PFSK-1 (cell line): ENCODE measurements at regions not wholly inside any gene's neighbourhood (a gene's known extent, or its start where the extent isn't known, plus 50 kb on each side); places are given as distances from the start of the nearest gene placed in this dataset.

Source experiments
- TAF1 ChIP-seq: IDR thresholded peaks from 2 replicates; pipeline ENCODE4 v1.6.1; 2012; ENCODE audit warnings: low read length, control low read depth, borderline replicate concordance; ENCODE audit not compliant: insufficient read depth
- TF ChIP-seq, protein P1 (sequence below), 2 experiments: IDR thresholded peaks; 2 replicates each; pipeline versions ENCODE4 v1.6.1 to v1.8.0; 2011 to 2012; ENCODE audit warnings: low read depth in 2 of 2, low read length in 2 of 2, control low read depth in 1 of 2, inconsistent platforms in 1 of 2, mild to moderate bottlenecking in 1 of 2, moderate library complexity in 1 of 2; ENCODE audit not compliant: insufficient read depth in 1 of 2

DNA sequence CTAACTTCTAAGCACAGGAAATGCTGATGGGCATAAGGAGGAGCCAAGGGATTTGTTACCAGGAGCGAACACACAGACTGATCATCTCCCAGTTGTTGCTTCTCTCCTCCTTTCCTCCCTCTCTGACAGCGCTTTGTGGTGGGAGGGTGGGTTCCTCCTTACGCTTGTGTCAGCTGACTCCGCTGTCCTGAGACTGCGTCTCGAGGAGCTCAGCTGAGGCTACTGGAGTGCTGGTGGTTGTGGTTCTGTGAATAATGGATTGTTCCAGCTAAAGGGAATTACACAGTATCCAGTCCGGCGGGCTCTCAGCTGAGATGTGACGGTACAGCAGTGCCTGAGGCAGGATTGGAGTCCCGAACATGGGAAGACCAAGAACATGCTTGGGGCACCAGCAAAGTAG lies 113.4 kb downstream of the CTNND1 start:
- no peak for TF ChIP-seq TAF1
- TF ChIP-seq, protein P1, sequence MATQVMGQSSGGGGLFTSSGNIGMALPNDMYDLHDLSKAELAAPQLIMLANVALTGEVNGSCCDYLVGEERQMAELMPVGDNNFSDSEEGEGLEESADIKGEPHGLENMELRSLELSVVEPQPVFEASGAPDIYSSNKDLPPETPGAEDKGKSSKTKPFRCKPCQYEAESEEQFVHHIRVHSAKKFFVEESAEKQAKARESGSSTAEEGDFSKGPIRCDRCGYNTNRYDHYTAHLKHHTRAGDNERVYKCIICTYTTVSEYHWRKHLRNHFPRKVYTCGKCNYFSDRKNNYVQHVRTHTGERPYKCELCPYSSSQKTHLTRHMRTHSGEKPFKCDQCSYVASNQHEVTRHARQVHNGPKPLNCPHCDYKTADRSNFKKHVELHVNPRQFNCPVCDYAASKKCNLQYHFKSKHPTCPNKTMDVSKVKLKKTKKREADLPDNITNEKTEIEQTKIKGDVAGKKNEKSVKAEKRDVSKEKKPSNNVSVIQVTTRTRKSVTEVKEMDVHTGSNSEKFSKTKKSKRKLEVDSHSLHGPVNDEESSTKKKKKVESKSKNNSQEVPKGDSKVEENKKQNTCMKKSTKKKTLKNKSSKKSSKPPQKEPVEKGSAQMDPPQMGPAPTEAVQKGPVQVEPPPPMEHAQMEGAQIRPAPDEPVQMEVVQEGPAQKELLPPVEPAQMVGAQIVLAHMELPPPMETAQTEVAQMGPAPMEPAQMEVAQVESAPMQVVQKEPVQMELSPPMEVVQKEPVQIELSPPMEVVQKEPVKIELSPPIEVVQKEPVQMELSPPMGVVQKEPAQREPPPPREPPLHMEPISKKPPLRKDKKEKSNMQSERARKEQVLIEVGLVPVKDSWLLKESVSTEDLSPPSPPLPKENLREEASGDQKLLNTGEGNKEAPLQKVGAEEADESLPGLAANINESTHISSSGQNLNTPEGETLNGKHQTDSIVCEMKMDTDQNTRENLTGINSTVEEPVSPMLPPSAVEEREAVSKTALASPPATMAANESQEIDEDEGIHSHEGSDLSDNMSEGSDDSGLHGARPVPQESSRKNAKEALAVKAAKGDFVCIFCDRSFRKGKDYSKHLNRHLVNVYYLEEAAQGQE (IDR thresholded peaks at IDR 0.05; ENCODE audit: insufficient read depth in 1 of 2, low read depth in 2 of 2, low read length in 2 of 2), result no peak
